ENCODE measurements at regions not wholly inside any gene's neighbourhood (a gene's known extent, or its start where the extent isn't known, plus 50 kb on each side); places are given as distances from the start of the nearest gene placed in this dataset.

- Histone ChIP-seq H3K27me3 (ENCODE audit: control insufficient read depth, insufficient read depth, low read length) (no peaks in the 10 kb centered on the region), H3K36me3 (ENCODE audit: control insufficient read depth in 2 of 3, insufficient read depth in 3 of 3, low read length in 3 of 3) (no peaks in the 10 kb centered on the region), H3K4me1 (ENCODE audit: control insufficient read depth in 2 of 3, insufficient read depth in 2 of 3, low read depth in 1 of 3, low read length in 3 of 3) (no peaks in the 10 kb centered on the region), H3K27ac (ENCODE audit: low read depth in 2 of 2, low read length in 2 of 2) (no peak overlapping the region), H3K9ac (ENCODE audit: low read length in 3 of 3) (no peak overlapping the region), H3K9me3 (ENCODE audit: control insufficient read depth in 2 of 3, insufficient read depth in 1 of 3, low read length in 3 of 3) (no peaks in the 10 kb centered on the region), H3K4me3 (ENCODE audit: low read length in 3 of 3) (no peak overlapping the region)
- FAIRE-seq (no peak), DNase-seq (no peak)
- intact Hi-C loops (cut with DNase I) = no loop called here
- no peak for TF ChIP-seq CTCF (IDR thresholded peaks at IDR 0.05; ENCODE audit: borderline replicate concordance, extremely low read depth, insufficient read depth)
Observed at GRCh38 chr4:126954537-126955291, 678.0 kb upstream of the INTU start.

GRCh38 chr4:126955292-126956183 lies 677.2 kb upstream of the INTU start:
- Histone ChIP-seq H3K9me3 (ENCODE audit: control insufficient read depth in 2 of 3, insufficient read depth in 1 of 3, low read length in 3 of 3) (no peaks in the 10 kb centered on the region), H3K9ac (ENCODE audit: low read length in 3 of 3) (no peak overlapping the region), H3K27me3 (ENCODE audit: control insufficient read depth, insufficient read depth, low read length) (no peaks in the 10 kb centered on the region), H3K36me3 (ENCODE audit: control insufficient read depth in 2 of 3, insufficient read depth in 3 of 3, low read length in 3 of 3) (no peaks in the 10 kb centered on the region), H3K4me1 (ENCODE audit: control insufficient read depth in 2 of 3, insufficient read depth in 2 of 3, low read depth in 1 of 3, low read length in 3 of 3) (no peaks in the 10 kb centered on the region), H3K4me3 (ENCODE audit: low read length in 3 of 3) (no peak overlapping the region), H3K27ac (ENCODE audit: low read depth in 2 of 2, low read length in 2 of 2) (no peak overlapping the region)
- FAIRE-seq (no peak), DNase-seq (peak in 1 of 5 donors; percentile 61)
- TF ChIP-seq CTCF (IDR thresholded peaks at IDR 0.05; ENCODE audit: borderline replicate concordance, extremely low read depth, insufficient read depth) = no peak
- intact Hi-C loops (cut with DNase I) = no loop called here

GRCh38 chr4:126956184-126956897 lies 676.4 kb upstream of the INTU start:
- H3K4me3 ChIP-seq (ENCODE audit: low read length in 3 of 3) = no peak overlapping the region
- H3K9me3 ChIP-seq (ENCODE audit: control insufficient read depth in 2 of 3, insufficient read depth in 1 of 3, low read length in 3 of 3) = no peaks in the 10 kb centered on the region
- no peak overlapping the region for H3K9ac ChIP-seq (ENCODE audit: low read length in 3 of 3)
- DNase-seq = peak in 1 of 5 donors; percentile 43
- intact Hi-C loops (cut with DNase I) = no loop called here
- TF ChIP-seq CTCF (IDR thresholded peaks at IDR 0.05; ENCODE audit: borderline replicate concordance, extremely low read depth, insufficient read depth) = no peak
- no peaks in the 10 kb centered on the region for H3K36me3 ChIP-seq (ENCODE audit: control insufficient read depth in 2 of 3, insufficient read depth in 3 of 3, low read length in 3 of 3)
- H3K27me3 ChIP-seq (ENCODE audit: control insufficient read depth, insufficient read depth, low read length) = no peaks in the 10 kb centered on the region
- FAIRE-seq = no peak
- no peak overlapping the region for H3K27ac ChIP-seq (ENCODE audit: low read depth in 2 of 2, low read length in 2 of 2)
- no peaks in the 10 kb centered on the region for H3K4me1 ChIP-seq (ENCODE audit: control insufficient read depth in 2 of 3, insufficient read depth in 2 of 3, low read depth in 1 of 3, low read length in 3 of 3)

All from kidney (tissue), 13 donors.